Activated T-cell treated with anti-CD3 and anti-CD28 coated beads, Interleukin-2, amount 50 U/mL, for 72 hours (primary cell): ENCODE measurements at regions not wholly inside any gene's neighbourhood (a gene's known extent, or its start where the extent isn't known, plus 50 kb on each side); places are given as distances from the start of the nearest gene placed in this dataset.

ENCODE experiments used
- ATAC-seq, 2 donors: fragments of 150-1000 bp; cut with Tn5 transposase; replicated peaks in 1 of 2; 2 replicates each; pipeline ENCODE4 v1.10.0; 2021; ENCODE audit warnings: moderate library complexity in 2 of 2, mild to moderate bottlenecking in 1 of 2
- DNase-seq, 2 donors: peaks; one replicate each; pipeline ENCODE4 v3.0.0; 2021 to 2022; ENCODE audit warnings: mixed read lengths in 1 of 2
- H3K27ac Mint-ChIP-seq: one replicate; pipeline ENCODE4 v1.8.0; 2022; ENCODE audit warnings: mild to moderate bottlenecking, moderate library complexity, mixed read lengths
- H3K27me3 Mint-ChIP-seq: one replicate; pipeline ENCODE4 v1.8.0; 2022; ENCODE audit warnings: low read depth, mixed read lengths
- H3K36me3 Mint-ChIP-seq, 2 donors: one replicate each; pipeline ENCODE4 v1.8.0; 2022; ENCODE audit warnings: mixed read lengths in 2 of 2, mild to moderate bottlenecking in 1 of 2; ENCODE audit not compliant: insufficient read depth in 2 of 2
- H3K4me1 Mint-ChIP-seq: one replicate; pipeline ENCODE4 v1.8.0; 2022; ENCODE audit warnings: low read depth, mixed read lengths
- H3K4me3 Mint-ChIP-seq, 2 donors: one replicate each; pipeline ENCODE4 v1.8.0; 2022; ENCODE audit warnings: mild to moderate bottlenecking in 2 of 2, mixed read lengths in 2 of 2, moderate library complexity in 2 of 2
- H3K9me3 Mint-ChIP-seq, 2 donors: one replicate each; pipeline ENCODE4 v1.8.0; 2022; ENCODE audit warnings: mixed read lengths in 2 of 2

DNA sequence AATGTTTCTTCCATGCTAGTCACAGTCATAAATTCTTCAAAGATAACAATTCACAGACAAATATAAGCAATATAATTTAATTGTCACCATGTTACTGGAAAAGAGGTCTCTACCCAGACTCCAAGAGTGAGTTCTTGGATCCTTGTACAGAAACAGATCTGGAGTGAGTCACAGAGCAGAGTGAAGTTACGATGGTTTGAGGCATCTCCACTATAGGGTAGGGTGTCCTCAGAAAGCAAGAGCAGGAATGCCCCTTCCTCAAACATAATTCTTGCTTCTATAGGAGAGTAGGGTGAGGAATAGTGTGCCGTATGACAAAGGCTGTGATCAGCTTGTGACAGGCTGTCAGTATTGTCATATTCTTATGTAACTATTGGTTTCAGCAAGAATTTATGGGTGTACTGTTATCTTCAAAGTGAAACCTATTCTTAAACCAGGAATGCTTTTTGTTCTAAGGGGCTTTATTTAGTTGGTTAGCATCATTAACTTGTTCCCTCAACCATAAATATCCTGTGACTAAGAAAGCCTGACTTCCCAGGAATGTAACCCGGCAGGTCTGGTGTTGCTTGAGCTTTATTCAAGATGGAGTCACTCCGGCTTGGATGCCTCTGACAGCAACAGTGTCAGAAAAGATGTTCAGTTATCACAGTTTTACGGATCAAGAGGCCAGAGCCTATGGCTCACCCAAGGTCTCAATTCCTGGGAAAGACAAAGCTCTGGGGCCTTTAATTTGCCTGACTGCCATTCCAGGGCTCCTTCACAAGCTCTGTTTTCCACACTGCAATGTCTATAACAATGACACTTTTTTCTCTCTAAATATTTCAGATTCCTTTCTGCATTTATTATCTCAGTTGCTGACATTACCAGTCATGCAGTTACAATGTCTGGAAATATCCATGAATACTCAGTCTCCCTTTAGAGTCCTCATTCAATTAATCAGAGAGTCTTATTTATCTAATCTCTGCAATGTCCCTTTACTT lies 298.6 kb downstream of the C6orf118 start:
- Mint-ChIP-seq H3K36me3 (peaks cover 0 to 2% of the 10 kb centered on the region in 2 donors), H3K4me3 (no peak overlapping the region), H3K4me1 (no peaks in the 10 kb centered on the region), H3K9me3 (peaks cover 6 to 12% of the 10 kb centered on the region in 2 donors), H3K27ac (no peak overlapping the region), H3K27me3 (no peaks in the 10 kb centered on the region)
- DNase-seq, result no peak
- no peak for ATAC-seq

DNA sequence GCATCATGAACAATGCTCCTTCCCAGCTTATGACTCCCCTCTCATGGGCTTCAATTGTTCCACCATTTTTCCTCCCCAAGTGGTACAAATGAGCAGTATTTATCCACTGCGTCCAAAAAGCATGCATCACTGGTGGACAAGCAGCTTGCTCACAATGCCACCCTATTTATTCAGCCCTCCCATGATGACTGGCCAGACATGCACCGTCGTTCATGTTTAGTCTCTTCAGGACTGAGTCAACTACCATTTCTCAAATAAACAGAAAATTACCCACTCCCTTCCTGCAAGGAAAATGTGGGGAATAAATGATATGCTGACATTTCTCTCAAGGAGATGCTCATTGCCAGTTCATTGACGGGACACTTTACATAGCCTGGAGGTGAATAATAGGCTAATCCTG lies 300.4 kb downstream of the C6orf118 start:
- Mint-ChIP-seq H3K27ac (no peak overlapping the region), H3K9me3 (peaks cover 10 to 14% of the 10 kb centered on the region in 2 donors), H3K27me3 (no peaks in the 10 kb centered on the region), H3K4me1 (no peaks in the 10 kb centered on the region), H3K36me3 (peaks cover 0 to 2% of the 10 kb centered on the region in 2 donors), H3K4me3 (no peak overlapping the region)
- no peak for DNase-seq
- ATAC-seq, result no peak

DNA sequence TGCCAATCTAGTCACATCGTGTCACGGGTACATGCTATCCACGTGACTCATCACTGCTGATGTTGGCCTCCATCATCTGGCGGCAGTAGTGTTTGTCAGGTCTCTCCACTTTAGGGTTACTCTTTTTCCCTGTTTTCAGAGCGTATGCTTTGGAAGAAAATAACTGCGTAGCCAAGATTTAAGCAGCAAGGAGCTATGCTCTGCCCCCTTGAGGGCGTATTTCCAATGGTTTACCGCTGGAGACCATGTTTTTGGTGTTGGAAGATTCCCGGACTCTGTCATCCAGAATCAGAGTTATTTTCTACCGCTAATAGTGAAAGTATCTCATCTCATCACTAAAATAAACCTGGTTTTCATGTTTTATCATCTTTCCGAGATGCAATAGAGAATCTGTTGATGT lies 306.5 kb downstream of the C6orf118 start:
- peaks cover 6 to 13% of the 10 kb centered on the region in 2 donors for H3K9me3 Mint-ChIP-seq
- H3K36me3 Mint-ChIP-seq, result no peaks in the 10 kb centered on the region
- no peak overlapping the region for H3K4me3 Mint-ChIP-seq
- no peak for DNase-seq
- no peak overlapping the region for H3K27ac Mint-ChIP-seq
- no peak for ATAC-seq
- H3K4me1 Mint-ChIP-seq, result no peaks in the 10 kb centered on the region
- no peaks in the 10 kb centered on the region for H3K27me3 Mint-ChIP-seq

DNA sequence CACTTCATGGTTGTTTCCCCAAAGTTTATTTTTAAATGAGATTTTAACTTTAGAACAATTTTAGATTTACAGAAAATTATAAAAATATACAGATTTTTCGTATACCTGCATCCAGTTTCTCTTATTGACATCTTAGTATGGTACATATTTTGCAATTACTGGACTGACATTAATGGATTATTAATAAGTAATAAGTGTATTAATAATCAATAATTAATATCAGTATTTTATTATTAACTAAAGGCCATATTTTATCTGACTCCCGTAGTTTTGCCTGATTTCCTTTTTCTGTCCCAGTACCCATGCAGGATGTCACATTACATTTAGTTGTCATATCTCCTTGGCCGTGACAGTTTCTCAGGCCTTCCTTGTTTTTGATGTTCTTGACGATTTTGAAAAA lies 307.0 kb downstream of the C6orf118 start:
- Mint-ChIP-seq H3K4me1 (no peaks in the 10 kb centered on the region), H3K9me3 (peaks cover 6 to 12% of the 10 kb centered on the region in 2 donors), H3K27ac (no peak overlapping the region), H3K4me3 (no peak overlapping the region), H3K36me3 (no peaks in the 10 kb centered on the region), H3K27me3 (no peaks in the 10 kb centered on the region)
- no peak for DNase-seq
- ATAC-seq, result no peak

DNA sequence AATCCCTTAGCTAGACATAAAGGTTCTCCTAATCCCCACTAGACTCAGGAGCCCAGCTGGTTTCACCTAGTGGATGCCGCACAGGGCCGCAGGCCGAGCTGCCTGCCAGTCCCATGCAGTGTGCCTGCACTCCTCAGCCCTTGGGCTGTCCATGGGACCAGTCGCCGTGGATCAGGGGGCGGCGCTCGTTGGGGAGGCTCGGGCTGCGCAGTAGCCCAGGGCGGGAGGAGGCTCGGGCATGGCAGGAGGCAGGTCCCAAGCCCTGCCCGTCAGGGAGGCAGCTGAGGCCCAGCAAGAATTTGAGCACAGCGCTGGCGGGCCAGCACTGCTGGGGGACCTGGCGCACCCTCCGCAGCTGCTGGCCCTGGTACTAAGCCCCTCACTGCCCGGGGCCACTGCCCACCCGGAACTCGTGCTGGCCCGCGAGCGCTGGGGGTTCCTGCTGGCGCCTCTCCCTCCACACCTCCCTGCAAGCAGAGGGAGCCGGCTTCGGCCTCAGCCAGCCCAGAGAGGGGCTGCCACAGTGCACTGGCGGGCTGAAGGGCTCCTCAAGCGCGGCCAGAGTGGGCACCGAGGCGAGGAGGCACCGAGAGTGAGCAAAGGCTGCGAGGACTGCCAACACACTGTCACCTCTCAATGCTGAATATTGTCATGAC lies 307.8 kb downstream of the C6orf118 start:
- Mint-ChIP-seq H3K36me3 (no peaks in the 10 kb centered on the region), H3K9me3 (peaks cover 6 to 12% of the 10 kb centered on the region in 2 donors), H3K4me1 (no peaks in the 10 kb centered on the region), H3K27ac (no peak overlapping the region), H3K27me3 (no peaks in the 10 kb centered on the region), H3K4me3 (no peak overlapping the region)
- ATAC-seq (no peak), DNase-seq (no peak)

DNA sequence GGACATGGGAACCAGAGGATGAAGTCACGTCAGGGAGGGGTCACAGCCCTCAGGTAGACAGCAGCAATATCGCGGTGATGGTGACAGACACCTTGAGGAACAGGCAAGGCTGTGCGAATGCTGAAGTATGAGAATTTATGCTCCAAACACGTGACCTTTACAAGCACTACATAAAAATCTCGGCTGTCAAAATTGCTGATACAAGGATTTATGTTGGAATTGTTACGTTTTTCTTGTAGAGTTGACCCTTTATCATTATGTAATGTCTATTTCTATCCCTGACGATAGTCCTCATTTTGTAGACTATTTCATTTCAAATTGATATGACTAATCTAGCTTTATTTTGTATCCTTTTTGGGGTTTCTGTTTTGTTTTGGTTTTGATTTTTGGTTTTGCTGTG lies 311.1 kb downstream of the C6orf118 start:
- DNase-seq (no peak), ATAC-seq (no peak)
- Mint-ChIP-seq H3K27me3 (no peaks in the 10 kb centered on the region), H3K27ac (no peak overlapping the region), H3K4me3 (no peak overlapping the region), H3K9me3 (peaks cover 2 to 9% of the 10 kb centered on the region in 2 donors), H3K4me1 (no peaks in the 10 kb centered on the region), H3K36me3 (no peaks in the 10 kb centered on the region)

DNA sequence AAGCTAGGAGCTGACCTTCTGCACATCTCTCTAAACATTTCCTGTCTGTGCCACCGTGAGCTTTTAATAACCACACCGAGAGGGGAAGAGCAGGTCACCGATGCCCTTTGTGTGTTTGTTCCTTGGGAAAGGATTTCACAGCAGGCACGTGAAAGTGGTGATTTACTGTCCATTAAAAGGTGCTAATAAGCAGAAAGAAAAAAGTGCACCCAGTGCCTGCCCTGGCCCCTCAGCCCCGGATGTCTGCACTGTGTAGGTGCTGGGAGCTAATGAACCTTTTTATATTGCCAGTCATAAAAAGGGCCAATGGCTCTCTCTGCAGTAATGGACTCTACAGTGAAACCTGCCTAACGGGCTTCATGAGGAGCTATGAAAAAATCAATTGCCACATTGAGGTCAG lies 312.6 kb downstream of the C6orf118 start:
- no peaks in the 10 kb centered on the region for H3K27me3 Mint-ChIP-seq
- peaks cover 0 to 2% of the 10 kb centered on the region in 2 donors for H3K36me3 Mint-ChIP-seq
- H3K9me3 Mint-ChIP-seq, result peaks cover 1 to 3% of the 10 kb centered on the region in 2 donors
- H3K4me3 Mint-ChIP-seq, result no peak overlapping the region
- no peaks in the 10 kb centered on the region for H3K4me1 Mint-ChIP-seq
- H3K27ac Mint-ChIP-seq, result no peak overlapping the region
- DNase-seq, result no peak
- ATAC-seq, result no peak

DNA sequence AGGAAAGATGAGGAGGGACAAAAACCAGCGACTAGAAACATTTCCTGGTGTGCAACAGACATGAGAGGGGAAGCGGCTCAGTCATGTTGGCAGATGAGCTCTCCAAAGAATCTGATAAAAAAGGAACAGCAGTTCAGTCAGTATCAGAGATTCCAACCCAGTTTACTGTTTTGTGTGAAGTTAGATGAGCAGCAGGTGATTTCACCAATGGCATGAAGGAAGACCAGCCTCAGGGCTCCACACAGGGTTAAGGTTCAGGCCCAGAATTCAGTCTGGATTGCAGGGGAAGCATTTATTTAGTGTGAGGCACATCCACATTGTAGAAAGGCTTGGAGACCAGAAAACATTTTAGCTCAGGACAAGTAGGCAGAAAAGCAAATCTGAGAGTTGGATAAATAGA lies 317.8 kb downstream of the C6orf118 start:
- DNase-seq (no peak), ATAC-seq (no peak)
- no peak overlapping the region for H3K4me3 Mint-ChIP-seq
- H3K36me3 Mint-ChIP-seq, result peaks cover 0 to 2% of the 10 kb centered on the region in 2 donors
- H3K4me1 Mint-ChIP-seq, result no peaks in the 10 kb centered on the region
- no peaks in the 10 kb centered on the region for H3K27me3 Mint-ChIP-seq
- H3K27ac Mint-ChIP-seq, result no peak overlapping the region
- peaks cover 0 to 3% of the 10 kb centered on the region in 2 donors for H3K9me3 Mint-ChIP-seq

DNA sequence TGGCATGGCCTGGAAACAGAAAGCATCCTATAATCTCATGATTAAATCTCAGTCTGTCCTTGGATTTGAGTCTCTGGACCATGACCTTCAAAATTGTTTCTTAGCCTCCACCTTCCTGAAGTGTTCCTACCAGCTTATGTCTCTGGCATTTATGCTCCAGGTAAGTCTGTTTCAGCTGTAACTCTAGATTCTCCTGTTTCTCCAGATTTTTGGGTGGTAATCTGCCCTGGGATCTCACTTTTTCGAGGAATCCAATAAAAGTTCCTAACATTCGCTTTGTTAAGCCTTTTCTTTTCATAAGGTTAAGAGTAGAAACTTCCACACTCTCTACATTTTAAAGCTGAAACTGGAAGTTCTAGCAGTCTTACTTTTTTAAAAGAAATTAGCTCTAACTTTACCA lies 318.5 kb downstream of the C6orf118 start:
- H3K27ac Mint-ChIP-seq, result no peak overlapping the region
- peaks cover 0 to 3% of the 10 kb centered on the region in 2 donors for H3K9me3 Mint-ChIP-seq
- H3K4me1 Mint-ChIP-seq, result no peaks in the 10 kb centered on the region
- no peak overlapping the region for H3K4me3 Mint-ChIP-seq
- ATAC-seq (no peak), DNase-seq (no peak)
- no peaks in the 10 kb centered on the region for H3K27me3 Mint-ChIP-seq
- H3K36me3 Mint-ChIP-seq, result peaks cover 0 to 2% of the 10 kb centered on the region in 2 donors

DNA sequence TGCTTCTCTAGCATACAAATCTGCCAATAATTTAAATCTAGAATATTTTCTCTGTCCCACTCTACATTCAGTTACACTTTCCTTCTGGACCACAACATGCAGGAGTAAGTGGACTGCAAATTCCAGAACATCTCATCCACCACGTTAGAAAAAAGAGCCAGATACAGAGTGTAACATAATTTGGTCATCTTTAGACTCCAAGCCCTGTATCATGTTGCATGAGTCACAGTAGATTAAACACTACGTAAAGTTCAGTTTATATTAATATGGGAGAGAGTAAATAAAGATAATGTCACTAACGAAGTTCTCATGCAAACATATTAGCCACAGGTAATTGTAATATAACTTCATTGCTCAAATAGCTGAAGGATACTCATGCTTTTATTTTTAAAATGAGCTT lies 327.0 kb downstream of the C6orf118 start:
- no peaks in the 10 kb centered on the region for H3K4me1 Mint-ChIP-seq
- DNase-seq (no peak), ATAC-seq (no peak)
- H3K4me3 Mint-ChIP-seq, result no peak overlapping the region
- H3K27me3 Mint-ChIP-seq, result no peaks in the 10 kb centered on the region
- H3K9me3 Mint-ChIP-seq, result peaks cover 6 to 10% of the 10 kb centered on the region in 2 donors
- H3K27ac Mint-ChIP-seq, result no peak overlapping the region
- no peaks in the 10 kb centered on the region for H3K36me3 Mint-ChIP-seq

DNA sequence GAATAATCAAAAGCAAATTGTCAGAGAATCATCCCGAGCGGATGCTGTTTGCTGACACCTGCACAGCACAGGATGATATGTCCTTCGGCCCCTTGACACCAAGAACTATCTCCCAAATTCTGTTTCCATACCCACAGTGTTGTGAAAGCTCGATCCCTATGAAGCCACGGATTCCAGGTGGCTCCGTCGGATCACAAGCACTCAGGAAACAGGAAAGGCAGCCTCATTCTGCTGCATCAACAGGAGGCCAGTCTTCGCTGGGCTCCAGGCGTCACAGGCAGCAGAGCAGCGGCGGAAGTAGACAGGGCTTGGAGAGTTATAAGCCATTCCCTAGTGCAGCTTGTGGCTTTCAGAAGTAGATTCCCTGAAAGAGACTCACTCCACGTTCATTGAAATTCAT lies 342.3 kb downstream of the C6orf118 start:
- ATAC-seq (no peak), DNase-seq (no peak)
- H3K4me3 Mint-ChIP-seq, result no peak overlapping the region
- peaks cover 2% of the 10 kb centered on the region in 2 donors for H3K9me3 Mint-ChIP-seq
- H3K36me3 Mint-ChIP-seq, result no peaks in the 10 kb centered on the region
- H3K4me1 Mint-ChIP-seq, result no peaks in the 10 kb centered on the region
- H3K27ac Mint-ChIP-seq, result no peak overlapping the region
- no peaks in the 10 kb centered on the region for H3K27me3 Mint-ChIP-seq

DNA sequence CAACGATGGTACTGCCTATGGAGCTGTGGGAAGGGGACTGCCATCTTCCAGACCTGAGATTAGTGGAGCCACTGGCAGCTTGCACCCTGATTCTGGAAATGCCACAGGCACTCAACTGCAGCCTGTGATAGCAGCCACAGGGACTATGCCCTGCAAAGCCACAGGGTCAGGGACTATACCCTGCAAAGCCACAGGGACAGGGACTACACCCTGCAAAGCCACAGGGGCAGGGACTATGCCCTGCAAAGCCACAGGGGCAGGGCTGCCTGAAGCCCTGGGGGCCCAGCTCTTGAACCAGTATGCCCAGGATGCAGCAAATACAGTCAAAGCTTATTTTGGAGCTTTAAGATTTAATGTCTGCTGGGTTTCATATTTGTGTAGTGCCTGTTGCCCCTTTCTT lies 346.6 kb downstream of the C6orf118 start:
- no peaks in the 10 kb centered on the region for H3K4me1 Mint-ChIP-seq
- DNase-seq (no peak), ATAC-seq (no peak)
- H3K27me3 Mint-ChIP-seq, result no peaks in the 10 kb centered on the region
- peaks cover 0 to 2% of the 10 kb centered on the region in 2 donors for H3K36me3 Mint-ChIP-seq
- peaks cover 2 to 8% of the 10 kb centered on the region in 2 donors for H3K9me3 Mint-ChIP-seq
- no peak overlapping the region for H3K27ac Mint-ChIP-seq
- no peak overlapping the region for H3K4me3 Mint-ChIP-seq

DNA sequence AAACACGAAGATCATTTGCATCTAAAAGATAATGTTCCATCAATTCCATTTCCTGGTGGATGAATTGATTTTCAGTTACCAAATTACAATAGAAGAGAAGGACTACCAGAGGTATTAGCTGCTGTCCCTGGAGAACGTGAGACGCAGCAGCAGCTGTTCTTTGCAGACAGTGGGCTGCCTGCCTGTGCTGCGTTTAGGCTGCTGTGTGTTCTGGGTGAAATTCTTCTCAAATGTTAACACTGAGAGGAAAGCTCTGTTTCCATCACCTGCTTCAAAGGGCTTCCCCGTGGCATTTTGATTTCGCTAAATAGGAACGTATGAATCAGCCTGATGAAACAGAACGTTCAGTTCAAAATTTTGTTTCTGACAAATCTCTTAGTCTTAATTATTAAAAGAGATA lies 362.2 kb downstream of the C6orf118 start:
- DNase-seq, result no peak
- Mint-ChIP-seq H3K4me1 (no peaks in the 10 kb centered on the region), H3K9me3 (peaks cover 2 to 4% of the 10 kb centered on the region in 2 donors), H3K27ac (no peak overlapping the region), H3K36me3 (no peaks in the 10 kb centered on the region), H3K4me3 (no peak overlapping the region), H3K27me3 (no peaks in the 10 kb centered on the region)
- ATAC-seq, result no peak
